Liver (tissue), 8 donors: ENCODE measurements at regions not wholly inside any gene's neighbourhood (a gene's known extent, or its start where the extent isn't known, plus 50 kb on each side); places are given as distances from the start of the nearest gene placed in this dataset.

Experiments
- DNase-seq: peaks from one replicate; pipeline ENCODE4 v3.0.0-alpha.2; 2017; ENCODE audit warnings: low spot score
- H3K27ac ChIP-seq, 2 donors: one replicate each; pipeline ENCODE4 v1.7.0; 2013; ENCODE audit warnings: inconsistent platforms in 2 of 2, low read length in 2 of 2, control low read depth in 1 of 2, low read depth in 1 of 2, mild to moderate bottlenecking in 1 of 2
- H3K27me3 ChIP-seq, 4 donors: one replicate each; pipeline versions ENCODE4 v1.6.1 to v1.7.0; 2013; ENCODE audit warnings: low read length in 3 of 4, inconsistent platforms in 1 of 4, mild to moderate bottlenecking in 1 of 4, moderate library complexity in 1 of 4; ENCODE audit not compliant: control insufficient read depth in 4 of 4, insufficient read depth in 4 of 4
- H3K36me3 ChIP-seq, 4 donors: one replicate each; pipeline versions ENCODE4 v1.6.1 to v1.7.0; 2013; ENCODE audit warnings: low read length in 3 of 4, mild to moderate bottlenecking in 3 of 4, low read depth in 1 of 4, moderate library complexity in 1 of 4; ENCODE audit not compliant: control insufficient read depth in 4 of 4, insufficient read depth in 3 of 4
- H3K4me1 ChIP-seq, 4 donors: one replicate each; pipeline versions ENCODE4 v1.6.1 to v1.7.0; 2013; ENCODE audit warnings: low read length in 3 of 4, mild to moderate bottlenecking in 3 of 4, moderate library complexity in 1 of 4; ENCODE audit not compliant: control insufficient read depth in 4 of 4, insufficient read depth in 4 of 4
- H3K4me3 ChIP-seq, 3 donors: one replicate each; pipeline versions ENCODE4 v1.6.1 to v1.7.0; 2013; ENCODE audit warnings: low read length in 3 of 3, control low read depth in 1 of 3, low read depth in 1 of 3, mild to moderate bottlenecking in 1 of 3
- H3K9ac ChIP-seq, 2 donors: one replicate each; pipeline ENCODE4 v1.7.0; 2013; ENCODE audit warnings: low read length in 2 of 2, mild to moderate bottlenecking in 2 of 2, moderate library complexity in 2 of 2, control low read depth in 1 of 2, low read depth in 1 of 2
- H3K9me3 ChIP-seq, 4 donors: one replicate each; pipeline versions ENCODE4 v1.6.1 to v1.7.0; 2013; ENCODE audit warnings: low read length in 3 of 4; ENCODE audit not compliant: control insufficient read depth in 4 of 4
- EGR1 ChIP-seq, 2 donors: IDR thresholded peaks; 2 replicates each; pipeline ENCODE4 v1.6.1; 2016 to 2018; ENCODE audit warnings: antibody characterized with exemption in 2 of 2, low read depth in 2 of 2
- FOXA1 ChIP-seq: IDR thresholded peaks from 2 replicates; pipeline ENCODE4 v1.6.1; 2016; ENCODE audit warnings: antibody characterized with exemption
- FOXA2 ChIP-seq: IDR thresholded peaks from 2 replicates; pipeline ENCODE4 v1.6.1; 2016; ENCODE audit warnings: antibody characterized with exemption
- GABPA ChIP-seq, 2 donors: IDR thresholded peaks in 1 of 2; conservative IDR thresholded peaks in 1 of 2; 2 replicates each; pipeline ENCODE4 v1.6.1; 2016; ENCODE audit warnings: antibody characterized with exemption in 2 of 2, mild to moderate bottlenecking in 1 of 2, moderate library complexity in 1 of 2
- HNF4A ChIP-seq, 2 donors: conservative IDR thresholded peaks; 2 replicates each; pipeline ENCODE4 v1.6.1; 2016; ENCODE audit warnings: antibody characterized with exemption in 2 of 2, mild to moderate bottlenecking in 2 of 2
- HNF4G ChIP-seq: IDR thresholded peaks from 2 replicates; pipeline ENCODE4 v1.6.1; 2016; ENCODE audit warnings: antibody characterized with exemption
- JUND ChIP-seq, 2 donors: IDR thresholded peaks; 2 replicates each; pipeline ENCODE4 v1.6.1; 2016; ENCODE audit warnings: antibody characterized with exemption in 2 of 2
- MAX ChIP-seq: IDR thresholded peaks from 2 replicates; pipeline ENCODE4 v1.6.1; 2016; ENCODE audit warnings: antibody characterized with exemption
- NR2F2 ChIP-seq: IDR thresholded peaks from 2 replicates; pipeline ENCODE4 v1.6.1; 2016; ENCODE audit warnings: antibody characterized with exemption
- RAD21 ChIP-seq, 2 donors: IDR thresholded peaks; 2 replicates each; pipeline ENCODE4 v1.6.1; 2016; ENCODE audit warnings: antibody characterized with exemption in 2 of 2, mild to moderate bottlenecking in 2 of 2
- REST ChIP-seq: IDR thresholded peaks from 2 replicates; pipeline ENCODE4 v1.6.1; 2016; ENCODE audit warnings: antibody characterized with exemption, mild to moderate bottlenecking
- RXRA ChIP-seq, 2 donors: IDR thresholded peaks; 2 replicates each; pipeline ENCODE4 v1.6.1; 2017 to 2018; ENCODE audit warnings: antibody characterized with exemption in 2 of 2, mild to moderate bottlenecking in 1 of 2
- SP1 ChIP-seq: IDR thresholded peaks from 2 replicates; pipeline ENCODE4 v1.6.1; 2018; ENCODE audit warnings: antibody characterized with exemption, mild to moderate bottlenecking
- TAF1 ChIP-seq: conservative IDR thresholded peaks from 2 replicates; pipeline ENCODE4 v1.6.1; 2016; ENCODE audit warnings: antibody characterized with exemption, mild to moderate bottlenecking
- YY1 ChIP-seq: IDR thresholded peaks from 2 replicates; pipeline ENCODE4 v1.6.1; 2016; ENCODE audit warnings: antibody characterized with exemption, mild to moderate bottlenecking
- ZBTB33 ChIP-seq: IDR thresholded peaks from 2 replicates; pipeline ENCODE4 v1.6.1; 2016; ENCODE audit warnings: antibody characterized with exemption
- WGBS: extraction: QIAGEN DNeasy Blood & Tissue Kit; methylation state at CpG from one replicate; pipeline ENCODE4 v1.1.7; 2013; 5-methylcytosine and 5-hydroxymethylcytosine counted together
- TF ChIP-seq, protein P1 (sequence below): IDR thresholded peaks from 2 replicates; pipeline ENCODE4 v1.6.1; 2016; ENCODE audit warnings: antibody characterized with exemption
- TF ChIP-seq, protein P2 (sequence below): fragments of 150-350 bp; IDR thresholded peaks from 2 replicates; pipeline ENCODE4 v1.5.1; 2017; ENCODE audit warnings: improper control_type of control experiment, low read depth, low read length; ENCODE audit not compliant: missing input control
- donor health status: healthy.
- donor health status: healthy.
- donor health status: healthy.
- donor health status: healthy.
- donor health status: healthy.

GRCh38 chr11:34728609-34729008, 107.7 kb downstream of the EHF start:
- no peaks in the 10 kb centered on the region for H3K27me3 ChIP-seq
- no peak for DNase-seq
- no peaks in the 10 kb centered on the region for H3K4me1 ChIP-seq
- H3K9me3 ChIP-seq, result no peaks in the 10 kb centered on the region
- H3K36me3 ChIP-seq, result no peaks in the 10 kb centered on the region
- H3K27ac ChIP-seq, result no peak overlapping the region
- no peak for TF ChIP-seq SP1
- no peak for TF ChIP-seq TAF1
- TF ChIP-seq REST, result no peak
- H3K9ac ChIP-seq, result no peak overlapping the region
- H3K4me3 ChIP-seq, result no peak overlapping the region

DNA sequence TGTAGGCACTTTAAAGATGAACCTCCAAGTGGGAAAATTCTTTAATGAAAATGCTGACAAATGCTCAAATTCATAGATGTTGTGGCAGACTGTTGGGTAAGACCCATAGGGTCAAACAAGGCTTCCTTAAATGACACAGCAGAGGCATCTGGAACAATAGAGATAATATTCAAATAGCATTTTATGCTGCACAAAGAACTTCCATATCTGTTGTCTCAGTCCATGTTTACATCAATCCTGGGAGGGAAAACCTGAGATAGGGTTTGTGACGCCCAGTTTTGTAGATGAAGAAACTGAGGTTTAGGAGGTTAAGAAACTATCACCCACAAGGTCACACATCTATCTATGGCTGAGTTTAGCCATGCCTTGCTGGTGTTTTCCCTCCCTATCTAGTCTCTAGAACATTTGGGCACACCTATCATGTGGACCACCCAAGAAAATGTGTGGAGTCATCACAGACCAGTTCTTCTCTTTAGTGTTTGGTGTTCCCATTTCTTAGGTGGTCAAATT, 106.4 kb downstream of the EHF start:
- no peak overlapping the region for H3K4me3 ChIP-seq
- WGBS, result 79% methylated on average over 1 of the region's 1 CpG
- H3K9ac ChIP-seq, result no peak overlapping the region
- H3K4me1 ChIP-seq, result no peaks in the 10 kb centered on the region
- no peak overlapping the region for H3K27ac ChIP-seq
- no peaks in the 10 kb centered on the region for H3K36me3 ChIP-seq
- no peaks in the 10 kb centered on the region for H3K27me3 ChIP-seq
- no peaks in the 10 kb centered on the region for H3K9me3 ChIP-seq
- DNase-seq, result no peak
- no peak for TF ChIP-seq FOXA2
- TF ChIP-seq FOXA1, result no peak
- no peak for TF ChIP-seq HNF4A (conservative IDR thresholded peaks at IDR 0.05)
- no peak for TF ChIP-seq GABPA (IDR thresholded peaks at IDR 0.05 in 1 of 2, conservative IDR thresholded peaks at IDR 0.05 in 1 of 2)
- no peak for TF ChIP-seq JUND (IDR thresholded peaks at IDR 0.05)
- TF ChIP-seq RXRA (IDR thresholded peaks at IDR 0.05), result no peak
- no peak for TF ChIP-seq NR2F2
- no peak for TF ChIP-seq TAF1
- no peak for TF ChIP-seq EGR1 (IDR thresholded peaks at IDR 0.05; ENCODE audit: low read depth in 2 of 2)
- TF ChIP-seq REST, result no peak
- TF ChIP-seq RAD21 (IDR thresholded peaks at IDR 0.05), result no peak

DNA sequence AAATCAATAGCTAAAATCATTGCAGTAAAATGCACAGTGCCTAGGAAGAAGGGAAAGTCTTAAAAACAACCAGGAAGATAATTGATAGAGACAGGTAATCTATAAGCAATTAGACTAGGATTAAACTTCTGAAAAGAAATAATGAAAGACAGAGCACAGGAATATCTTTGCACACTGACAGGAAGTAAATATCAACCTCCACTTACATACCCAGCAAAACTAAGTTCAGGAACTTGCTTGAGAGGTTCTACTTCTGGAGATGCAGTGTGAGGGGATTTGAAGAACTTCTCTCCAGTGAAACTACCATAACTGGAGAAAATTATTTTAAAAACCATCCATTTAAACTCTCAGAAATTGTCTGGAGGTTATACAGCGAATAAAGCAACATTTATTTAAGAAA, 104.1 kb downstream of the EHF start:
- 91% methylated on average over 1 of the region's 1 CpG for WGBS
- Histone ChIP-seq H3K4me3 (no peak overlapping the region), H3K27ac (no peak overlapping the region), H3K27me3 (no peaks in the 10 kb centered on the region), H3K4me1 (no peaks in the 10 kb centered on the region), H3K9me3 (no peaks in the 10 kb centered on the region), H3K36me3 (no peaks in the 10 kb centered on the region), H3K9ac (no peak overlapping the region)
- no peak for DNase-seq
- TF ChIP-seq EGR1 (IDR thresholded peaks at IDR 0.05; ENCODE audit: low read depth in 2 of 2) (no peak), RAD21 (IDR thresholded peaks at IDR 0.05) (no peak), TAF1 (no peak), HNF4G (no peak), ZBTB33 (no peak), YY1 (no peak), FOXA2 (no peak), SP1 (no peak), MAX (no peak)
- TF ChIP-seq, protein P1, sequence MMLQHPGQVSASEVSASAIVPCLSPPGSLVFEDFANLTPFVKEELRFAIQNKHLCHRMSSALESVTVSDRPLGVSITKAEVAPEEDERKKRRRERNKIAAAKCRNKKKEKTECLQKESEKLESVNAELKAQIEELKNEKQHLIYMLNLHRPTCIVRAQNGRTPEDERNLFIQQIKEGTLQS, result no peak
- TF ChIP-seq, protein P2, sequence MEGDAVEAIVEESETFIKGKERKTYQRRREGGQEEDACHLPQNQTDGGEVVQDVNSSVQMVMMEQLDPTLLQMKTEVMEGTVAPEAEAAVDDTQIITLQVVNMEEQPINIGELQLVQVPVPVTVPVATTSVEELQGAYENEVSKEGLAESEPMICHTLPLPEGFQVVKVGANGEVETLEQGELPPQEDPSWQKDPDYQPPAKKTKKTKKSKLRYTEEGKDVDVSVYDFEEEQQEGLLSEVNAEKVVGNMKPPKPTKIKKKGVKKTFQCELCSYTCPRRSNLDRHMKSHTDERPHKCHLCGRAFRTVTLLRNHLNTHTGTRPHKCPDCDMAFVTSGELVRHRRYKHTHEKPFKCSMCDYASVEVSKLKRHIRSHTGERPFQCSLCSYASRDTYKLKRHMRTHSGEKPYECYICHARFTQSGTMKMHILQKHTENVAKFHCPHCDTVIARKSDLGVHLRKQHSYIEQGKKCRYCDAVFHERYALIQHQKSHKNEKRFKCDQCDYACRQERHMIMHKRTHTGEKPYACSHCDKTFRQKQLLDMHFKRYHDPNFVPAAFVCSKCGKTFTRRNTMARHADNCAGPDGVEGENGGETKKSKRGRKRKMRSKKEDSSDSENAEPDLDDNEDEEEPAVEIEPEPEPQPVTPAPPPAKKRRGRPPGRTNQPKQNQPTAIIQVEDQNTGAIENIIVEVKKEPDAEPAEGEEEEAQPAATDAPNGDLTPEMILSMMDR, result no peak
